ENCODE measurements at regions not wholly inside any gene's neighbourhood (a gene's known extent, or its start where the extent isn't known, plus 50 kb on each side); places are given as distances from the start of the nearest gene placed in this dataset.

- no peak for TF ChIP-seq ZFX (IDR thresholded peaks at IDR 0.05; ENCODE audit: borderline replicate concordance)
- TF ChIP-seq CTCF (IDR thresholded peaks at IDR 0.05) = no peak
- no peak overlapping the region for H3K27ac ChIP-seq
Observed at GRCh38 chr10:33617381-33618080, 283.1 kb upstream of the NRP1 start.

- no peak for TF ChIP-seq ZFX (IDR thresholded peaks at IDR 0.05; ENCODE audit: borderline replicate concordance)
- no peak for TF ChIP-seq CTCF (IDR thresholded peaks at IDR 0.05)
- no peak overlapping the region for H3K27ac ChIP-seq
Observed at GRCh38 chr10:33616956-33617355, 282.5 kb upstream of the NRP1 start.

- H3K27ac ChIP-seq = no peak overlapping the region
- TF ChIP-seq CTCF (IDR thresholded peaks at IDR 0.05) (no peak), ZFX (IDR thresholded peaks at IDR 0.05; ENCODE audit: borderline replicate concordance) (no peak)
Observed at GRCh38 chr10:33612551-33612950, 278.1 kb upstream of the NRP1 start.

GRCh38 chr10:33612116-33612515 is 277.6 kb upstream of the NRP1 start:
- TF ChIP-seq ZFX (IDR thresholded peaks at IDR 0.05; ENCODE audit: borderline replicate concordance) = no peak
- no peak overlapping the region for H3K27ac ChIP-seq

GRCh38 chr10:33611423-33611822 is 277.0 kb upstream of the NRP1 start:
- no peak overlapping the region for H3K27ac ChIP-seq
- TF ChIP-seq CTCF (IDR thresholded peaks at IDR 0.05) = no peak
- no peak for TF ChIP-seq ZFX (IDR thresholded peaks at IDR 0.05; ENCODE audit: borderline replicate concordance)

GRCh38 chr10:33609546-33609945 is 275.1 kb upstream of the NRP1 start:
- H3K27ac ChIP-seq = no peak overlapping the region
- no peak for TF ChIP-seq ZFX (IDR thresholded peaks at IDR 0.05; ENCODE audit: borderline replicate concordance)
- TF ChIP-seq CTCF (IDR thresholded peaks at IDR 0.05) = no peak

- no peak for TF ChIP-seq CTCF (IDR thresholded peaks at IDR 0.05)
- TF ChIP-seq ZFX (IDR thresholded peaks at IDR 0.05; ENCODE audit: borderline replicate concordance) = no peak
Observed at GRCh38 chr10:33602278-33602677, 267.8 kb upstream of the NRP1 start.

GRCh38 chr10:33600381-33600780 is 265.9 kb upstream of the NRP1 start:
- H3K27ac ChIP-seq = no peak overlapping the region
- TF ChIP-seq ZFX (IDR thresholded peaks at IDR 0.05; ENCODE audit: borderline replicate concordance) (no peak), CTCF (IDR thresholded peaks at IDR 0.05) (no peak)

More at GRCh38 chr10:33602278-33602677, 267.8 kb upstream of the NRP1 start:
- no peak overlapping the region for H3K27ac ChIP-seq
